ENCODE measurements at regions not wholly inside any gene's neighbourhood (a gene's known extent, or its start where the extent isn't known, plus 50 kb on each side); places are given as distances from the start of the nearest gene placed in this dataset.

DNA sequence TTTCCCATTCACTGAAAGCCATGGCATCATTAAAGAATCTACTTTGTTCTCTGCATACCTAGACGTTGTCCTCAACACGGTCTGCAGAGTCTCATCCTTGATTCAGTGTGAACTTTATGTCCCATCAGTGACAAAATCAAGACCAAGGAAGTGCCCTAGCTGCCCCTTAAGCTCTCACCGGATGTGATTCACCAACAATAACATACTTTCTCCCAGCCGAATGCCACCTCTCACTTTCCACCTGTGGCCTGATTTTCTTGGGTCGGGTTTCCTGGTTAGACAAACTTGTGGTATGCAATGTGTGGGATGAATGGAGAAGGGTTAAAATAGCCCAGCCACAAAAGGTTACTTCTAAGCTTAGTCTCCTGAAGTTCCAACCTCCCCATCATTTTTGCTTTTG lies 145.3 kb upstream of the PAPPA start:
- no peaks in the 10 kb centered on the region for H3K4me1 Mint-ChIP-seq (ENCODE audit: low read depth)
- intact Hi-C loops (cut with micrococcal nuclease), result no loop called here
- no peak for TF ChIP-seq CTCF (IDR thresholded peaks at IDR 0.05)
- H3K4me3 Mint-ChIP-seq, result no peak overlapping the region
- H3K36me3 Mint-ChIP-seq (ENCODE audit: low read depth), result no peaks in the 10 kb centered on the region
- H3K27me3 Mint-ChIP-seq, result no peaks in the 10 kb centered on the region
- ChIA-PET CTCF (no interaction called here), POLR2A (no interaction called here)
- no peak overlapping the region for H3K27ac Mint-ChIP-seq
- no peak for ATAC-seq
- DNase-seq, result no peak
- H3K9me3 Mint-ChIP-seq, result no peaks in the 10 kb centered on the region

DNA sequence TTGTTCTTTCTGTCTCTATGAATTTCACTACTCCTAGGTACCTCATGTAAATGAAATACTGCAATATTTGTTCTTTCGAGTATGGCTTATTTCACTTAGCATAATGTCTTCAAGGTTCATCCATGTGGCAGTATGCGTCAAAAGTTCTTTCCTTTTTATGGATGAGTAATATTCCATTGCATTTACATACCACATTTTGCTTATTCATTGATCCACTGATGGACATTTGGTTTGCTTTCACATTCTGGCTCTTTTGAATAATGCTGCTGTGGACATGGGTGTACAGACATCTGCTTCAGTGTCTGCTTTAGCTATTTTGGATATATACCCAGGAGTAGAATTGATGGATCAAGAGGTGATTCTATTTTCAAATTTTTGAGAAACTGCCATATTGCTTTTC lies 144.2 kb upstream of the PAPPA start:
- Mint-ChIP-seq H3K27me3 (no peaks in the 10 kb centered on the region), H3K4me3 (no peak overlapping the region), H3K36me3 (ENCODE audit: low read depth) (no peaks in the 10 kb centered on the region), H3K27ac (no peak overlapping the region), H3K9me3 (no peaks in the 10 kb centered on the region), H3K4me1 (ENCODE audit: low read depth) (no peaks in the 10 kb centered on the region)
- ATAC-seq (no peak), DNase-seq (no peak)
- ChIA-PET CTCF (no interaction called here), POLR2A (no interaction called here)
- intact Hi-C loops (cut with micrococcal nuclease), result no loop called here
- no peak for TF ChIP-seq CTCF (IDR thresholded peaks at IDR 0.05)

GRCh38 chr9:116015855-116016254 lies 137.7 kb upstream of the PAPPA start:
- DNase-seq (no peak), ATAC-seq (no peak)
- no peak for TF ChIP-seq CTCF (IDR thresholded peaks at IDR 0.05)
- no peaks in the 10 kb centered on the region for H3K36me3 Mint-ChIP-seq (ENCODE audit: low read depth)
- POLR2A ChIA-PET, result no interaction called here
- CTCF ChIA-PET, result no interaction called here
- no peaks in the 10 kb centered on the region for H3K9me3 Mint-ChIP-seq
- no peak overlapping the region for H3K4me3 Mint-ChIP-seq
- intact Hi-C loops (cut with micrococcal nuclease), result no loop called here
- no peaks in the 10 kb centered on the region for H3K4me1 Mint-ChIP-seq (ENCODE audit: low read depth)
- no peaks in the 10 kb centered on the region for H3K27me3 Mint-ChIP-seq
- no peak overlapping the region for H3K27ac Mint-ChIP-seq

- DNase-seq (no peak), ATAC-seq (no peak)
- no peaks in the 10 kb centered on the region for H3K27me3 Mint-ChIP-seq
- intact Hi-C loops (cut with micrococcal nuclease), result no loop called here
- no peak overlapping the region for H3K4me3 Mint-ChIP-seq
- POLR2A ChIA-PET, result no interaction called here
- CTCF ChIA-PET, result no interaction called here
- no peak overlapping the region for H3K27ac Mint-ChIP-seq
- no peaks in the 10 kb centered on the region for H3K4me1 Mint-ChIP-seq (ENCODE audit: low read depth)
- TF ChIP-seq CTCF (IDR thresholded peaks at IDR 0.05), result no peak
- H3K9me3 Mint-ChIP-seq, result no peaks in the 10 kb centered on the region
- H3K36me3 Mint-ChIP-seq (ENCODE audit: low read depth), result no peaks in the 10 kb centered on the region
Observed at GRCh38 chr9:116020146-116020545, 133.4 kb upstream of the PAPPA start.

- H3K9me3 Mint-ChIP-seq, result no peaks in the 10 kb centered on the region
- no peaks in the 10 kb centered on the region for H3K36me3 Mint-ChIP-seq (ENCODE audit: low read depth)
- no peak for DNase-seq
- CTCF ChIA-PET, result no interaction called here
- H3K4me1 Mint-ChIP-seq (ENCODE audit: low read depth), result no peaks in the 10 kb centered on the region
- no peaks in the 10 kb centered on the region for H3K27me3 Mint-ChIP-seq
- no peak for ATAC-seq
- no peak for TF ChIP-seq CTCF (IDR thresholded peaks at IDR 0.05)
- POLR2A ChIA-PET, result no interaction called here
- H3K27ac Mint-ChIP-seq, result no peak overlapping the region
- intact Hi-C loops (cut with micrococcal nuclease), result no loop called here
- H3K4me3 Mint-ChIP-seq, result no peak overlapping the region
Observed at GRCh38 chr9:116020801-116021200, 132.8 kb upstream of the PAPPA start.

Measured in activated CD8-positive, alpha-beta T cell treated with anti-CD3 and anti-CD28 coated beads for 36 hours (primary cell).